HepG2 (cell line): ENCODE measurements at regions not wholly inside any gene's neighbourhood (a gene's known extent, or its start where the extent isn't known, plus 50 kb on each side); places are given as distances from the start of the nearest gene placed in this dataset.

ENCODE experiments used
- BCL3 ChIP-seq: sonication (generic); formaldehyde crosslinking; IDR thresholded peaks from 2 replicates; pipeline ENCODE4 v1.5.1; 2020; ENCODE audit warnings: mild to moderate bottlenecking, missing genetic modification reagents, moderate library complexity
- NFAT5 ChIP-seq: sonication (generic); formaldehyde crosslinking; IDR thresholded peaks from 2 replicates; pipeline ENCODE4 v1.4.0; 2020; ENCODE audit warnings: missing genetic modification reagents
- NFKB2 ChIP-seq: sonication (generic); formaldehyde crosslinking; IDR thresholded peaks from 2 replicates; pipeline ENCODE4 v1.4.0; 2020; ENCODE audit warnings: missing genetic modification reagents, borderline replicate concordance
- SAFB2 ChIP-seq: sonication (generic); formaldehyde crosslinking; IDR thresholded peaks from 2 replicates; pipeline ENCODE4 v1.5.1; 2020; ENCODE audit warnings: missing genetic modification reagents, low read depth, mild to moderate bottlenecking, borderline replicate concordance
- ZBTB25 ChIP-seq: IDR thresholded peaks from 2 replicates; pipeline ENCODE4 v1.6.1; 2018; ENCODE audit warnings: missing genetic modification reagents
- TF ChIP-seq, protein P1 (sequence below), 2 experiments: sonication (generic) in 1 of 2; formaldehyde crosslinking in 1 of 2; IDR thresholded peaks; 2 replicates each; pipeline versions ENCODE4 v1.6.1 to v1.9.0; 2014 to 2022; ENCODE audit warnings: antibody characterized with exemption in 1 of 2, borderline replicate concordance in 1 of 2, inconsistent platforms in 1 of 2, low read depth in 1 of 2, missing genetic modification reagents in 1 of 2

- TF ChIP-seq, protein P1, sequence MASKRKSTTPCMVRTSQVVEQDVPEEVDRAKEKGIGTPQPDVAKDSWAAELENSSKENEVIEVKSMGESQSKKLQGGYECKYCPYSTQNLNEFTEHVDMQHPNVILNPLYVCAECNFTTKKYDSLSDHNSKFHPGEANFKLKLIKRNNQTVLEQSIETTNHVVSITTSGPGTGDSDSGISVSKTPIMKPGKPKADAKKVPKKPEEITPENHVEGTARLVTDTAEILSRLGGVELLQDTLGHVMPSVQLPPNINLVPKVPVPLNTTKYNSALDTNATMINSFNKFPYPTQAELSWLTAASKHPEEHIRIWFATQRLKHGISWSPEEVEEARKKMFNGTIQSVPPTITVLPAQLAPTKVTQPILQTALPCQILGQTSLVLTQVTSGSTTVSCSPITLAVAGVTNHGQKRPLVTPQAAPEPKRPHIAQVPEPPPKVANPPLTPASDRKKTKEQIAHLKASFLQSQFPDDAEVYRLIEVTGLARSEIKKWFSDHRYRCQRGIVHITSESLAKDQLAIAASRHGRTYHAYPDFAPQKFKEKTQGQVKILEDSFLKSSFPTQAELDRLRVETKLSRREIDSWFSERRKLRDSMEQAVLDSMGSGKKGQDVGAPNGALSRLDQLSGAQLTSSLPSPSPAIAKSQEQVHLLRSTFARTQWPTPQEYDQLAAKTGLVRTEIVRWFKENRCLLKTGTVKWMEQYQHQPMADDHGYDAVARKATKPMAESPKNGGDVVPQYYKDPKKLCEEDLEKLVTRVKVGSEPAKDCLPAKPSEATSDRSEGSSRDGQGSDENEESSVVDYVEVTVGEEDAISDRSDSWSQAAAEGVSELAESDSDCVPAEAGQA (IDR thresholded peaks at IDR 0.05; ENCODE audit: low read depth): no peak
- TF ChIP-seq, protein P1 (CRISPR knock-in tag; IDR thresholded peaks at IDR 0.05; ENCODE audit: borderline replicate concordance): no peak
- TF ChIP-seq ZBTB25 (no peak), SAFB2 (CRISPR knock-in tag) (no peak), BCL3 (no peak), NFKB2 (no peak), NFAT5 (CRISPR knock-in tag) (no peak)
These were observed 1472.2 kb downstream of the PCDH7 start (continued) for GRCh38 chr4:32192363-32192762.
